Muscle of leg (tissue), 3 donors: ENCODE measurements at regions not wholly inside any gene's neighbourhood (a gene's known extent, or its start where the extent isn't known, plus 50 kb on each side); places are given as distances from the start of the nearest gene placed in this dataset.
A peak's percentile ranks its signal among the peaks of the same experiment; 100 is the strongest.

Experiments used
- DNase-seq: peaks from one replicate; pipeline ENCODE4 v3.0.0; 2013
- H3K27ac ChIP-seq: one replicate; pipeline ENCODE4 v1.5.1; 2013; ENCODE audit warnings: mild to moderate bottlenecking, low read length, control low read depth
- H3K27me3 ChIP-seq: one replicate; pipeline ENCODE4 v1.6.1; 2013; ENCODE audit warnings: low read length; ENCODE audit not compliant: control insufficient read depth, insufficient read depth
- H3K36me3 ChIP-seq: one replicate; pipeline ENCODE4 v1.6.1; 2013; ENCODE audit warnings: low read length; ENCODE audit not compliant: control insufficient read depth, insufficient read depth
- H3K4me1 ChIP-seq: one replicate; pipeline ENCODE4 v1.6.1; 2013; ENCODE audit warnings: low read length; ENCODE audit not compliant: control insufficient read depth, insufficient read depth
- H3K4me3 ChIP-seq: one replicate; pipeline ENCODE4 v1.5.1; 2013; ENCODE audit warnings: low read length, control low read depth
- H3K9me3 ChIP-seq: replicated peaks from 2 replicates; pipeline ENCODE4 v1.6.1; 2013; ENCODE audit warnings: low read depth, low read length; ENCODE audit not compliant: control insufficient read depth
- WGBS: methylation state at CpG from one replicate; pipeline ENCODE4 v1.1.5; 2013; ENCODE audit warnings: missing lambda C conversion rate; ENCODE audit not compliant: insufficient coverage; 5-methylcytosine and 5-hydroxymethylcytosine counted together

DNA sequence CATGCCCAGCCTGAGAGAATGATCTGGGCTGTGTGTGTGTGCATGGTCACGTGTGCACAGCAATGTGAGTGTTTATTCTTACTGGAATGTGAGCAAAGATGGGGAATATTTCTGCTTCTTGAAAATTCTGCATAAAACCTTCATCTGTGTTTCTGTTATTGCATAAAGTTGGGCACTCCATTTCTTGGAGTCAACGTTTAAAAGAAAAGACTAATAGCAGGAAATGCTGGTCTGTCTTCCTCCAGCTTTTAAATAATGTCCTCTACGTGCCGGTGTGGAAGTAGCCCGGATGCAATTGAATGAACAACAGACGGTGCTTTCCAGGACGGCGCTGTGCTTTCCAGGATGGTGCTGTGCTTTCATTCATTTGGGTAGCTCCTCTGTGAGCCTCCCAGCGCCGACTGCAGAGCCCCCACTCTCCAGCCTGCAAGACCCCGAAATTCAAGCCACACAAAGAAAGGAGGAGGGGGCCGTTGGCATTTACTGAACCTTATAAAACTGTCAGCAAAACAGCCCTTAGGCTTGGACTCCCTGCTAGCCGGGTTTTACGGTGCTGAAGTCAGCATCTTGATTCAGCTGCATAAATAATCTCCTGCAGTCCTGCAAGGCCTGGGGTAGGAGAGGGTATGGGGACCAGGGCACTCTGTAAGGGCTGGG is 158.2 kb upstream of the PRKCQ start:
- Histone ChIP-seq H3K27ac (peak overlapping the region; percentile 44), H3K36me3 (no peaks in the 10 kb centered on the region), H3K9me3 (no peaks in the 10 kb centered on the region), H3K4me3 (peak overlapping the region; percentile 27), H3K4me1 (peaks cover 28% of the 10 kb centered on the region), H3K27me3 (no peaks in the 10 kb centered on the region)
- peak; percentile 69 for DNase-seq
- under 1% methylated on average over 10 of the region's 14 CpGs for WGBS

GRCh38 chr10:6737758-6738111 is 157.7 kb upstream of the PRKCQ start:
- H3K9me3 ChIP-seq: no peaks in the 10 kb centered on the region
- DNase-seq: no peak
- 52% methylated on average over 6 of the region's 6 CpGs for WGBS
- no peaks in the 10 kb centered on the region for H3K36me3 ChIP-seq
- peak overlapping the region; percentile 27 for H3K4me3 ChIP-seq
- H3K27me3 ChIP-seq: no peaks in the 10 kb centered on the region
- peak overlapping the region; percentile 44 for H3K27ac ChIP-seq
- H3K4me1 ChIP-seq: peaks cover 28% of the 10 kb centered on the region

DNA sequence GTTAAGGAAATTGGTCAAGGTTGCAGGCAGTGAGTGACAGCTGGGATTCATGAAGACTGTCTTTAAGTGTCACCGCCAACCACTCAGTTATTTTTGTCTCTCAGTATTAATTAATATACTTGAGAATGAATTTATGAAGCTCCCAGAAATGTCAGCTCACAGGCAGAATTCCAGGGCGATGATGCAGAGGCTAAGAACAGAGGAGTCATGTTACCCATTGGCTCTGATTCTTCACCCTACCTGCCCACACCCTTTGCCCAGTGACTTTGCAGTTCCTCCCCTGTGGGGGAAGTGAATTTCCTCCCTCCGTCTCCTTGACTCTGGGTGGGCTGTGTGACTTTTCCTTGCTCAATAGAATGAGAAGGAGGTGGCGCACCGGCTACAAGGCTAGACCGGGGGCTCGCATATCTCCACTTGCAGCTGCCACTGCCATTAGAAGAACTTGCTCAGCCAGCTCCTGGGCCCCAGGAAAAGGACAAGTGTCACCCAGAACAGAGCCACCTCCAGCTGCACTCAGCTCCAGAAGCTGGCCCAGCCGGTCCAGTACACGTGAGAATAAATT is 157.1 kb upstream of the PRKCQ start:
- H3K4me1 ChIP-seq: peaks cover 28% of the 10 kb centered on the region
- peak; percentile 54 for DNase-seq
- peak overlapping the region; percentile 73 for H3K27ac ChIP-seq
- H3K36me3 ChIP-seq: no peaks in the 10 kb centered on the region
- no peaks in the 10 kb centered on the region for H3K27me3 ChIP-seq
- WGBS: 63% methylated on average over 3 of the region's 9 CpGs
- no peaks in the 10 kb centered on the region for H3K9me3 ChIP-seq
- peak overlapping the region; percentile 27 for H3K4me3 ChIP-seq

DNA sequence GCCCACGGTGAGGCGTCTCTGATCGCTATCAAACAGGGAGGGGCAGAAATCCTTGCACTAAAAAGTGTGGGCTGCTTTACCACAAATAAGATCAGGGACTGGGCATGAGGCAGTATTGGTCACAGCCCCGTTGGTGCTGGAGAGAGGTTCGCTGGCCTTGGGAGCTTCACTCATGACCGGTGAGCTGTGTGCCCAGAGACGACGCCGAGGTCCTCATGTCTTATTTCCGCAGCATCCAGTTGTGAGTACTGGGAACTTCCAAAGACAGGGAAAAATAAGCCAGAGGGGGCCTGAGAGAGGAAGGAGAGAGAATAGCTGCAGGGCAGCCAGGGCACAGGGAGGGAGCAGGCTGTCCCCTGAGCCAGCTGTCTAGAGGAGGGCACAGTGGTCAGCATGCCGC is 154.2 kb upstream of the PRKCQ start:
- no peak for DNase-seq
- H3K9me3 ChIP-seq: no peaks in the 10 kb centered on the region
- no peak overlapping the region for H3K4me3 ChIP-seq
- no peak overlapping the region for H3K27ac ChIP-seq
- H3K4me1 ChIP-seq: peaks cover 34% of the 10 kb centered on the region
- 76% methylated on average over 10 of the region's 11 CpGs for WGBS
- H3K27me3 ChIP-seq: no peaks in the 10 kb centered on the region
- no peaks in the 10 kb centered on the region for H3K36me3 ChIP-seq

DNA sequence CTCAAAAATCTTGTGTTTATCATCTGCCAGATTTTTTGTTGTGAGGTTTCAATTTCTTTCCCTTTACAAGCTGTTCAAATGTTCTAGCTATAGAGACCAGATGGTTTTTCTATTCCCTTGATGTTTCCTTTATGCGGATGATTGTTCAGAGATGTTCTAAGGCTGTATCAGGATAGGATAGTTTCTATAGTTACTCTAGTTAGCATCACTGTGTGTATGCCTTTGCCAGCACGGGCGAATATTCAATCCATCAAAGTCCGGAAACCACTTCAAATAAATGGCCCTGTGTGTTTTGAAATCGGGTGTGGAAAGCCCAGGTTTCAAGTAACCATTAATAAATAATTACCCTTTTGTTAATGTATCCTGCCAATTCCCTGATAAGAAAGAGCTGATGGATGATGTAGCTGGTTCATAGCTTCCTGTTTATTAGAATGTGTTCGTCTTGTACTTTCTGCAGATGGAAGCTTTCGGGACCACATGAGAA is 149.8 kb upstream of the PRKCQ start:
- H3K4me3 ChIP-seq: no peak overlapping the region
- H3K27me3 ChIP-seq: no peaks in the 10 kb centered on the region
- no peaks in the 10 kb centered on the region for H3K36me3 ChIP-seq
- peaks cover 14% of the 10 kb centered on the region for H3K4me1 ChIP-seq
- peak overlapping the region; percentile 72 for H3K27ac ChIP-seq
- WGBS: no CpG with 5 or more reads among the region's 7 CpGs
- H3K9me3 ChIP-seq: no peaks in the 10 kb centered on the region
- peak; percentile 91 for DNase-seq

GRCh38 chr10:6729071-6729774 is 149.1 kb upstream of the PRKCQ start:
- Histone ChIP-seq H3K27me3 (no peaks in the 10 kb centered on the region), H3K4me3 (no peak overlapping the region), H3K4me1 (peaks cover 11% of the 10 kb centered on the region), H3K9me3 (no peaks in the 10 kb centered on the region), H3K36me3 (no peaks in the 10 kb centered on the region), H3K27ac (peak overlapping the region; percentile 71)
- DNase-seq: peak; percentile 86
- WGBS: 11% methylated on average over 2 of the region's 6 CpGs

GRCh38 chr10:6726924-6727323 is 146.8 kb upstream of the PRKCQ start:
- no peak for DNase-seq
- WGBS: no CpG with 5 or more reads among the region's 3 CpGs
- no peaks in the 10 kb centered on the region for H3K27me3 ChIP-seq

GRCh38 chr10:6722616-6723004 is 142.5 kb upstream of the PRKCQ start:
- H3K9me3 ChIP-seq: no peaks in the 10 kb centered on the region
- WGBS: no CpG with 5 or more reads among the region's 1 CpG
- no peaks in the 10 kb centered on the region for H3K36me3 ChIP-seq
- H3K4me1 ChIP-seq: peaks cover 13% of the 10 kb centered on the region
- H3K27me3 ChIP-seq: no peaks in the 10 kb centered on the region
- H3K4me3 ChIP-seq: no peak overlapping the region
- H3K27ac ChIP-seq: peak overlapping the region; percentile 78
- DNase-seq: no peak

More at GRCh38 chr10:6726924-6727323, 146.8 kb upstream of the PRKCQ start:
- no peaks in the 10 kb centered on the region for H3K36me3 ChIP-seq
- no peak overlapping the region for H3K4me3 ChIP-seq
- H3K9me3 ChIP-seq: no peaks in the 10 kb centered on the region
- H3K4me1 ChIP-seq: peaks cover 17% of the 10 kb centered on the region
- no peak overlapping the region for H3K27ac ChIP-seq

- peak; percentile 93 for DNase-seq
- H3K4me3 ChIP-seq: no peak overlapping the region
- peaks cover 13% of the 10 kb centered on the region for H3K4me1 ChIP-seq
- H3K27me3 ChIP-seq: no peaks in the 10 kb centered on the region
- H3K9me3 ChIP-seq: no peaks in the 10 kb centered on the region
- no peaks in the 10 kb centered on the region for H3K36me3 ChIP-seq
- WGBS: 23% methylated on average over 9 of the region's 11 CpGs
- peak overlapping the region; percentile 87 for H3K27ac ChIP-seq
These were observed 142.0 kb upstream of the PRKCQ start for GRCh38 chr10:6721964-6722615.

- Histone ChIP-seq H3K36me3 (no peaks in the 10 kb centered on the region), H3K4me3 (no peak overlapping the region), H3K4me1 (peaks cover 13% of the 10 kb centered on the region), H3K9me3 (no peaks in the 10 kb centered on the region), H3K27ac (peak overlapping the region; percentile 87), H3K27me3 (no peaks in the 10 kb centered on the region)
- 11% methylated on average over 4 of the region's 7 CpGs for WGBS
- DNase-seq: peak; percentile 91
These were observed 141.4 kb upstream of the PRKCQ start for GRCh38 chr10:6721480-6721879.
